CD4-positive, CD25-positive, alpha-beta regulatory T cell (primary cell): ENCODE measurements at regions not wholly inside any gene's neighbourhood (a gene's known extent, or its start where the extent isn't known, plus 50 kb on each side); places are given as distances from the start of the nearest gene placed in this dataset.

ENCODE experiments used
- ATAC-seq, 2 donors: fragments of 150-1000 bp; cut with Tn5 transposase; one replicate each; pipeline ENCODE4 v1.10.0; 2021; ENCODE audit warnings: low read depth in 2 of 2, moderate number of reproducible peaks in 2 of 2, moderate library complexity in 1 of 2
- DNase-seq, 3 donors: peaks; one replicate each; pipeline versions ENCODE4 v3.0.0 to v3.0.0-alpha.2; 2012 to 2022; ENCODE audit warnings: mixed read lengths in 1 of 3
- H3K27ac ChIP-seq: one replicate; pipeline ENCODE4 v1.7.0; 2013; ENCODE audit warnings: mild to moderate bottlenecking, low read length; ENCODE audit not compliant: insufficient read depth, poor library complexity, severe bottlenecking
- H3K27me3 ChIP-seq: one replicate; pipeline ENCODE4 v1.7.0; 2013; ENCODE audit warnings: low read length; ENCODE audit not compliant: control insufficient read depth, insufficient read depth
- H3K36me3 ChIP-seq: one replicate; pipeline ENCODE4 v1.7.0; 2013; ENCODE audit warnings: mild to moderate bottlenecking, low read length, moderate library complexity; ENCODE audit not compliant: control insufficient read depth, insufficient read depth
- H3K4me1 ChIP-seq: 2 replicates; pipeline ENCODE4 v1.7.0; 2013; ENCODE audit warnings: mild to moderate bottlenecking, low read length; ENCODE audit not compliant: insufficient read depth, control insufficient read depth, poor library complexity, severe bottlenecking
- H3K4me3 ChIP-seq: one replicate; pipeline ENCODE4 v1.7.0; 2013; ENCODE audit warnings: low read depth, mild to moderate bottlenecking, low read length, moderate library complexity
- H3K9me3 ChIP-seq, 2 experiments: 1 replicate in 1 of 2; 2 replicates in 1 of 2; pipeline ENCODE4 v1.7.0; 2013; ENCODE audit warnings: low read length in 2 of 2, mild to moderate bottlenecking in 1 of 2, moderate library complexity in 1 of 2; ENCODE audit not compliant: control insufficient read depth in 2 of 2
- H3K27ac Mint-ChIP-seq, 3 donors: one replicate each; pipeline ENCODE4 v1.8.0; 2020 to 2022; ENCODE audit warnings: mild to moderate bottlenecking in 3 of 3, mixed read lengths in 3 of 3, moderate library complexity in 2 of 3
- H3K27me3 Mint-ChIP-seq: one replicate; pipeline ENCODE4 v1.8.0; 2022; ENCODE audit warnings: mild to moderate bottlenecking, mixed read lengths
- H3K36me3 Mint-ChIP-seq: one replicate; pipeline ENCODE4 v1.8.0; 2020; ENCODE audit warnings: mixed read lengths
- H3K4me1 Mint-ChIP-seq, 4 donors: one replicate each; pipeline ENCODE4 v1.8.0; 2020 to 2022; ENCODE audit warnings: mixed read lengths in 4 of 4, mild to moderate bottlenecking in 1 of 4
- H3K4me3 Mint-ChIP-seq, 4 donors: one replicate each; pipeline ENCODE4 v1.8.0; 2020 to 2022; ENCODE audit warnings: mild to moderate bottlenecking in 4 of 4, mixed read lengths in 4 of 4, moderate library complexity in 3 of 4
- H3K9me3 Mint-ChIP-seq, 7 donors: one replicate each; pipeline ENCODE4 v1.8.0; 2020 to 2022; ENCODE audit warnings: mixed read lengths in 7 of 7, mild to moderate bottlenecking in 3 of 7, moderate library complexity in 2 of 7

GRCh38 chr4:99724067-99724466 is 66.4 kb upstream of the C4orf54 start:
- H3K4me3 ChIP-seq: no peak overlapping the region
- H3K9me3 Mint-ChIP-seq: no peaks in the 10 kb centered on the region
- H3K4me1 ChIP-seq: no peaks in the 10 kb centered on the region
- H3K9me3 ChIP-seq: no peaks in the 10 kb centered on the region
- H3K36me3 Mint-ChIP-seq: no peaks in the 10 kb centered on the region
- ATAC-seq (no peak), DNase-seq (no peak)
- H3K4me3 Mint-ChIP-seq: no peak overlapping the region
- H3K27me3 ChIP-seq: peaks cover 8% of the 10 kb centered on the region
- H3K4me1 Mint-ChIP-seq: no peaks in the 10 kb centered on the region
- no peak overlapping the region for H3K27ac Mint-ChIP-seq
- peaks cover 12% of the 10 kb centered on the region for H3K27me3 Mint-ChIP-seq
- no peak overlapping the region for H3K27ac ChIP-seq
- no peaks in the 10 kb centered on the region for H3K36me3 ChIP-seq

DNA sequence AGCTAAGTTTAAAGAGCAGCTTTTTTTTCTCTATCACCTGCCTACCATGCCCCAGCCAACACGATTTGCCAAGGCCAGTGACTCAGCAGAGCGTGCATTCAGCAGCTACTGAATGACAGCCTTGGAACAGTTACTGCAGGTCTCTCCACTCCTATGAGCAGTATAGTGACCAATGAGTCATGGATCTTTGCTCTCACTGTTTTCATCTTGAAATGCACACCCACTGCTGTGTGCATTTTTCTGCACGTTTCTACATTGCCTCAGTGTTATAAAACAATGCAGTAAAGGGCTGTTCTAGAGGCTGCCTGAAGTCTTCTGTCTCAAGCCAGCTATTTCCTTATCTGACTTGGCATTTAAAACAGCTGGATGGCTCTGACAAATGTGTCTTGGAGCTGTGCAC is 66.0 kb upstream of the C4orf54 start:
- H3K27me3 Mint-ChIP-seq: peaks cover 12% of the 10 kb centered on the region
- no peaks in the 10 kb centered on the region for H3K36me3 Mint-ChIP-seq
- no peak overlapping the region for H3K4me3 Mint-ChIP-seq
- Histone ChIP-seq H3K4me1 (no peaks in the 10 kb centered on the region), H3K4me3 (no peak overlapping the region), H3K36me3 (no peaks in the 10 kb centered on the region), H3K27ac (no peak overlapping the region), H3K27me3 (peaks cover 8% of the 10 kb centered on the region), H3K9me3 (no peaks in the 10 kb centered on the region)
- no peaks in the 10 kb centered on the region for H3K4me1 Mint-ChIP-seq
- no peak overlapping the region for H3K27ac Mint-ChIP-seq
- DNase-seq (no peak), ATAC-seq (no peak)
- H3K9me3 Mint-ChIP-seq: no peaks in the 10 kb centered on the region

- Histone ChIP-seq H3K36me3 (no peaks in the 10 kb centered on the region), H3K4me1 (no peaks in the 10 kb centered on the region), H3K27me3 (peaks cover 8% of the 10 kb centered on the region), H3K4me3 (no peak overlapping the region), H3K9me3 (no peaks in the 10 kb centered on the region), H3K27ac (no peak overlapping the region)
- Mint-ChIP-seq H3K9me3 (no peaks in the 10 kb centered on the region), H3K4me3 (no peak overlapping the region), H3K36me3 (no peaks in the 10 kb centered on the region), H3K27me3 (peaks cover 6% of the 10 kb centered on the region), H3K27ac (no peak overlapping the region), H3K4me1 (no peaks in the 10 kb centered on the region)
- DNase-seq: no peak
- ATAC-seq: no peak
These were observed 65.1 kb upstream of the C4orf54 start for GRCh38 chr4:99722725-99723124.

DNA sequence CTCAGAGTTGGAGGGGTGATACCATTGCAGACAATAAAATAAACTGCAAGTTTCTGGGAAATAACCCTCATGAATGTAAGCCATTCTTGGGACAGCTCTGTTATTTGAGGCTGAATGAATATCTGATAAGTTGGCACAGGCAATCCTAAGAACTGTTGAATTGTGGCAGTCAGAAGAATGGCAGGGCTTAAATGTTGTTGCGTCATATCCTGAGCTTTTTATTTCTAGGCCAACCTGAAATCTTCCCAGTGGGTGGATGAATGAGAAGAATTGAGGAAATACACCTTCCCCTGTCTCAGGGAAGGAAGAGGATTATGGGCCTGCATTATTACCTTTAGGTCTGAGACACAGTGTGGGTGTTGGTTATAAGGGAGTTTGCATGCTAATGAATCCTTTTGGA is 64.4 kb upstream of the C4orf54 start:
- Histone ChIP-seq H3K27me3 (peaks cover 8% of the 10 kb centered on the region), H3K4me1 (no peaks in the 10 kb centered on the region), H3K4me3 (no peak overlapping the region), H3K9me3 (no peaks in the 10 kb centered on the region), H3K36me3 (no peaks in the 10 kb centered on the region), H3K27ac (no peak overlapping the region)
- Mint-ChIP-seq H3K4me3 (no peak overlapping the region), H3K9me3 (no peaks in the 10 kb centered on the region), H3K36me3 (no peaks in the 10 kb centered on the region), H3K27me3 (peaks cover 4% of the 10 kb centered on the region), H3K27ac (no peak overlapping the region), H3K4me1 (no peaks in the 10 kb centered on the region)
- no peak for ATAC-seq
- no peak for DNase-seq

GRCh38 chr4:99720206-99720605 is 62.6 kb upstream of the C4orf54 start:
- peaks cover 6% of the 10 kb centered on the region for H3K27me3 ChIP-seq
- no peaks in the 10 kb centered on the region for H3K9me3 ChIP-seq
- no peaks in the 10 kb centered on the region for H3K9me3 Mint-ChIP-seq
- H3K4me3 ChIP-seq: no peak overlapping the region
- H3K4me1 Mint-ChIP-seq: no peaks in the 10 kb centered on the region
- H3K36me3 Mint-ChIP-seq: no peaks in the 10 kb centered on the region
- no peak overlapping the region for H3K4me3 Mint-ChIP-seq
- H3K27ac ChIP-seq: no peak overlapping the region
- DNase-seq: no peak
- H3K27ac Mint-ChIP-seq: peak overlapping the region in 1 of 3 donors; percentile 53
- H3K27me3 Mint-ChIP-seq: no peaks in the 10 kb centered on the region
- no peaks in the 10 kb centered on the region for H3K4me1 ChIP-seq
- H3K36me3 ChIP-seq: no peaks in the 10 kb centered on the region
- no peak for ATAC-seq

DNA sequence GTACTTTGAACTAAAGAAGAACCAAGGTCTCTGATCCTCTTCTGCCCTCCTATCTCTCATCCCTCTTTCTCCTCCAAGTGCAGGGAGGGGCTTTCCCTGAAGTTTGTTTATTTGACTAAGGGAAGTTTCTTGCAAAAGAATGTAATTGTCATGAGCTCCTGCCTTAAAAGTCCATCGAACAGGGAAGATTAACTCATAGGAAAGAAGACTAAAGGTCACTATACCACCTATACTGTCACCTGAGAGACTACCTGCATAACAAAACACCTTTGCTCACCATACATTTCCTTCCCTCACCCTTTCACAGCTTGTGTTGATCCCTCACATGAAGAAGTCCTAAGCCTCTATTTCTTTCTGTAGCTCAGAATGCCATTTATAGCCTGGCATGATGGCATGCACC is 59.4 kb upstream of the C4orf54 start:
- H3K27ac Mint-ChIP-seq: no peak overlapping the region
- no peak overlapping the region for H3K27ac ChIP-seq
- no peaks in the 10 kb centered on the region for H3K9me3 ChIP-seq
- no peaks in the 10 kb centered on the region for H3K4me1 Mint-ChIP-seq
- H3K27me3 Mint-ChIP-seq: no peaks in the 10 kb centered on the region
- H3K4me1 ChIP-seq: no peaks in the 10 kb centered on the region
- no peaks in the 10 kb centered on the region for H3K9me3 Mint-ChIP-seq
- no peaks in the 10 kb centered on the region for H3K36me3 ChIP-seq
- no peaks in the 10 kb centered on the region for H3K36me3 Mint-ChIP-seq
- no peak overlapping the region for H3K4me3 Mint-ChIP-seq
- H3K27me3 ChIP-seq: peaks cover 3% of the 10 kb centered on the region
- ATAC-seq (no peak), DNase-seq (no peak)
- no peak overlapping the region for H3K4me3 ChIP-seq

DNA sequence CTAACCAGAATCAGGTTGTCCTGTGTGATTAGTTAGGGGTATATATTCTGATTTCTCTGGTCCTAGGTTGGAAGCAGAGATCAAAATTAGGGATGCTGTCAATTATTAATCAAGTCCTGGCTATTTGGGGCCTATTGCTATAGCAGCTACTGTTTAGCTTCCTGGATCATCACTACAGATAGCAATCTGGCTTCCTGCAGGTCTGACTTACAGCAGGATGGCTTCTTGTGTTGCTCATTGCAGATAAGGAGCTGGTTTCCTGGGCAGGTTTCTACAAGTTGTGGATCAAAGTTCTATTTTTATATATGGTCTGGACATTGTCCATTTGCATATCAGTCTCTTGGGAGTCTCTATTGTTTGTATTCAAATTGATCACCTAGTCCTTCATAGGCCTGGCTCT is 57.7 kb upstream of the C4orf54 start:
- H3K4me1 Mint-ChIP-seq: no peaks in the 10 kb centered on the region
- ATAC-seq: no peak
- H3K27me3 Mint-ChIP-seq: no peaks in the 10 kb centered on the region
- no peak overlapping the region for H3K4me3 ChIP-seq
- no peak overlapping the region for H3K27ac ChIP-seq
- H3K9me3 ChIP-seq: no peaks in the 10 kb centered on the region
- no peaks in the 10 kb centered on the region for H3K4me1 ChIP-seq
- H3K36me3 ChIP-seq: no peaks in the 10 kb centered on the region
- no peaks in the 10 kb centered on the region for H3K36me3 Mint-ChIP-seq
- H3K27ac Mint-ChIP-seq: no peak overlapping the region
- H3K9me3 Mint-ChIP-seq: no peaks in the 10 kb centered on the region
- no peak overlapping the region for H3K4me3 Mint-ChIP-seq
- DNase-seq: no peak
- peaks cover 2% of the 10 kb centered on the region for H3K27me3 ChIP-seq

GRCh38 chr4:99714179-99714578 is 56.6 kb upstream of the C4orf54 start:
- Histone ChIP-seq H3K27me3 (peaks cover 2% of the 10 kb centered on the region), H3K36me3 (no peaks in the 10 kb centered on the region), H3K9me3 (no peaks in the 10 kb centered on the region), H3K4me1 (no peaks in the 10 kb centered on the region), H3K4me3 (no peak overlapping the region), H3K27ac (no peak overlapping the region)
- Mint-ChIP-seq H3K27ac (no peak overlapping the region), H3K4me1 (no peaks in the 10 kb centered on the region), H3K27me3 (no peaks in the 10 kb centered on the region), H3K9me3 (no peaks in the 10 kb centered on the region), H3K36me3 (no peaks in the 10 kb centered on the region), H3K4me3 (no peak overlapping the region)
- ATAC-seq: no peak
- no peak for DNase-seq
